ENCODE measurements at regions not wholly inside any gene's neighbourhood (a gene's known extent, or its start where the extent isn't known, plus 50 kb on each side); places are given as distances from the start of the nearest gene placed in this dataset.

DNA sequence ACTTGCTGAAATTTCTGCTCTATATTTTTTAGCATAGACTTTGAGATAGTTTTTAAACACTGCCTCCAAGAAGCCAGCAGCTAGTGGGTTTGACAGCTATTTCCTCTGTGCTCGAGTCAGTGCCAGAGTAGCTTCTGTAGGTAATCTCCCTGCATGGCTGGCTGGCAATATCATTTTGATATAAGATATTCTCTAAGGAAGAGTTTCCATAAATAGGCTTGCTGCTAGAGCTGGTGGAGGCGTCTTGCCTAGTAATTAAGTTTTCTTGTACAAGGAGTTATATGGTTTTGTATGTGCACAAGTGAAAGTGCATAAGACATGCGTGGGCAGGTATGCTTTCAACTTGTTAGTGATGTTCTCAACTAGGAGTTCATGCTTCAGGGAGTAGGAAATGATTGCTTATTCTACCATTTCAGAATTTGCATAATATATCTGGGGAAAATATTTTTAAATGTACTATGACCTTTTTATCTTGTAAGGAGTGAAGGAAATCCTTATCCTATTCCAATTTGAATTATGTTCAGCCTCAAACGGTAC is 74.1 kb upstream of the CCL21 start:
- TF ChIP-seq EZH2 (IDR thresholded peaks at IDR 0.05; ENCODE audit: low read length): no peak
- TF ChIP-seq, protein P1, sequence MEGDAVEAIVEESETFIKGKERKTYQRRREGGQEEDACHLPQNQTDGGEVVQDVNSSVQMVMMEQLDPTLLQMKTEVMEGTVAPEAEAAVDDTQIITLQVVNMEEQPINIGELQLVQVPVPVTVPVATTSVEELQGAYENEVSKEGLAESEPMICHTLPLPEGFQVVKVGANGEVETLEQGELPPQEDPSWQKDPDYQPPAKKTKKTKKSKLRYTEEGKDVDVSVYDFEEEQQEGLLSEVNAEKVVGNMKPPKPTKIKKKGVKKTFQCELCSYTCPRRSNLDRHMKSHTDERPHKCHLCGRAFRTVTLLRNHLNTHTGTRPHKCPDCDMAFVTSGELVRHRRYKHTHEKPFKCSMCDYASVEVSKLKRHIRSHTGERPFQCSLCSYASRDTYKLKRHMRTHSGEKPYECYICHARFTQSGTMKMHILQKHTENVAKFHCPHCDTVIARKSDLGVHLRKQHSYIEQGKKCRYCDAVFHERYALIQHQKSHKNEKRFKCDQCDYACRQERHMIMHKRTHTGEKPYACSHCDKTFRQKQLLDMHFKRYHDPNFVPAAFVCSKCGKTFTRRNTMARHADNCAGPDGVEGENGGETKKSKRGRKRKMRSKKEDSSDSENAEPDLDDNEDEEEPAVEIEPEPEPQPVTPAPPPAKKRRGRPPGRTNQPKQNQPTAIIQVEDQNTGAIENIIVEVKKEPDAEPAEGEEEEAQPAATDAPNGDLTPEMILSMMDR (optimal IDR thresholded peaks at IDR 0.05 in 1 of 3, IDR thresholded peaks at IDR 0.05 in 1 of 3, conservative IDR thresholded peaks at IDR 0.05 in 1 of 3; ENCODE audit: extremely low read depth in 1 of 3, insufficient read depth in 2 of 3, low read length in 3 of 3): no peak
